ENCODE measurements at regions not wholly inside any gene's neighbourhood (a gene's known extent, or its start where the extent isn't known, plus 50 kb on each side); places are given as distances from the start of the nearest gene placed in this dataset.

- no peaks in the 10 kb centered on the region for H3K4me1 ChIP-seq (ENCODE audit: control insufficient read depth, extremely low read depth, insufficient read depth, low read length)
- H3K9ac ChIP-seq (ENCODE audit: insufficient read depth, low read length): no peak overlapping the region
- H3K36me3 ChIP-seq (ENCODE audit: control insufficient read depth, insufficient read depth, low read length): no peaks in the 10 kb centered on the region
- H3K9me3 ChIP-seq (ENCODE audit: control insufficient read depth, insufficient read depth, low read depth, low read length): no peaks in the 10 kb centered on the region
- no peaks in the 10 kb centered on the region for H3K27me3 ChIP-seq (ENCODE audit: control insufficient read depth, insufficient read depth, low read length)
- TF ChIP-seq EZH2 (IDR thresholded peaks at IDR 0.05; ENCODE audit: low read length, missing control alignments) (no peak), CTCF (conservative IDR thresholded peaks at IDR 0.05 in 1 of 2, IDR thresholded peaks at IDR 0.05 in 1 of 2; ENCODE audit: low read depth in 1 of 2, low read length in 2 of 2) (no peak)
- no peak overlapping the region for H2AFZ ChIP-seq (ENCODE audit: low read length)
- peak in 1 of 2 donors; percentile 1 for DNase-seq (ENCODE audit: low read depth in 2 of 2)
- H4K20me1 ChIP-seq (ENCODE audit: control insufficient read depth, extremely low read depth, insufficient read depth, low read length): no peaks in the 10 kb centered on the region
- H3K4me2 ChIP-seq (ENCODE audit: extremely low read depth, insufficient read depth, low read length): no peak overlapping the region
- no peak overlapping the region for H3K4me3 ChIP-seq (replicated peaks in 1 of 4; ENCODE audit: control extremely low read depth in 1 of 4, insufficient read depth in 1 of 4, low read depth in 3 of 4, low read length in 4 of 4)
- no peaks in the 10 kb centered on the region for H3K79me2 ChIP-seq (ENCODE audit: control insufficient read depth, insufficient read depth, low read length)
- no peak overlapping the region for H3K27ac ChIP-seq (ENCODE audit: insufficient read depth, low read length)
Observed at GRCh38 chr5:37975531-37975930, 135.7 kb upstream of the GDNF start.

DNA sequence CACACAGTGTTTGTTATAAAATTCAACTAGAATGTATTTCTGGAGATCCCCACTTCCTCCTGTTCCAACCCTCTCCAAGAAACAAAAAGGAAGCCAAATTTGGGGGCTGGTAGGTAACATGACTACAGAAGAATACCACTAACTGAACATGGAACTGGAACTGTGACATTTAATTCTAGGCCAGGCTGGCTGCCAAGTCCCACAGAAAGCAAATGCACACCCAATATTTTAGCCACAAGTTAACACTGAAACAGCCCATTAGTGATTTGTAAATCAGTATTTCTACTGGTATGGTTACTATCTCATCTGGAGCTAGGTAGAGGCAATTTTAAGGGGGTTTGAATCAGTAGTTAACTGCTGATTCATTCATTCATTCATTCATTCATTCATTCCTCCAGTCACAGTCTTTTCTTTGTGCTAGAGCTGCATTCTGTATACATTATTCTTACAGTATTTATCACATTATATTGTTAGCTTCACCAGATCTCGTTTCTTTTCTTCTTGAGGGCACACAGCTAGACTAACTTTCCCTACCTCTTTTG is 131.7 kb upstream of the GDNF start:
- no peak overlapping the region for H3K4me3 ChIP-seq (replicated peaks in 1 of 4; ENCODE audit: control extremely low read depth in 1 of 4, insufficient read depth in 1 of 4, low read depth in 3 of 4, low read length in 4 of 4)
- no peaks in the 10 kb centered on the region for H3K9me3 ChIP-seq (ENCODE audit: control insufficient read depth, insufficient read depth, low read depth, low read length)
- no peak overlapping the region for H2AFZ ChIP-seq (ENCODE audit: low read length)
- no peak overlapping the region for H3K4me2 ChIP-seq (ENCODE audit: extremely low read depth, insufficient read depth, low read length)
- no peak overlapping the region for H3K27ac ChIP-seq (ENCODE audit: insufficient read depth, low read length)
- no peak overlapping the region for H3K9ac ChIP-seq (ENCODE audit: insufficient read depth, low read length)
- no peaks in the 10 kb centered on the region for H4K20me1 ChIP-seq (ENCODE audit: control insufficient read depth, extremely low read depth, insufficient read depth, low read length)
- TF ChIP-seq EZH2 (IDR thresholded peaks at IDR 0.05; ENCODE audit: low read length, missing control alignments) (no peak), CTCF (conservative IDR thresholded peaks at IDR 0.05 in 1 of 2, IDR thresholded peaks at IDR 0.05 in 1 of 2; ENCODE audit: low read depth in 1 of 2, low read length in 2 of 2) (no peak)
- H3K27me3 ChIP-seq (ENCODE audit: control insufficient read depth, insufficient read depth, low read length): peaks cover 3% of the 10 kb centered on the region
- H3K79me2 ChIP-seq (ENCODE audit: control insufficient read depth, insufficient read depth, low read length): no peaks in the 10 kb centered on the region
- no peak for DNase-seq (ENCODE audit: low read depth in 2 of 2)
- no peaks in the 10 kb centered on the region for H3K36me3 ChIP-seq (ENCODE audit: control insufficient read depth, insufficient read depth, low read length)
- no peaks in the 10 kb centered on the region for H3K4me1 ChIP-seq (ENCODE audit: control insufficient read depth, extremely low read depth, insufficient read depth, low read length)

DNA sequence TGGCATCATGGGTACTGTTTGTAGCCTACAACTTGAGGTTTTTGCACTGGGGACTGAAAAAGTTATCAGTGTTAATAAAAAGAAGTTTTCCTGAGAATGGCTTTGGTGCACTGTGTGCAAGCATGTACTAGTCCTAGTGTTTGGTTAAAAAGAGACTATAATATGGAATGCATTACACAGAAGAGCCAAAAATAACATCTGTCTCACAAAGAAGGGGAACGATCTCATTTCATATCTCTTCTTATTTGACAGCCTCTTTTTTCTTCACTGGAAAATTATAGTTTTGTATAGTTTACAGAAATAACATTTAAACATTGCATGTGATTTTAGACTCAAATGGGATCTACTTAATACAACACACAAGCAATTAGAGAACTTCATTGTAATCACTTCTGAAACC is 127.0 kb upstream of the GDNF start:
- H3K79me2 ChIP-seq (ENCODE audit: control insufficient read depth, insufficient read depth, low read length): no peaks in the 10 kb centered on the region
- H2AFZ ChIP-seq (ENCODE audit: low read length): no peak overlapping the region
- no peaks in the 10 kb centered on the region for H4K20me1 ChIP-seq (ENCODE audit: control insufficient read depth, extremely low read depth, insufficient read depth, low read length)
- H3K4me2 ChIP-seq (ENCODE audit: extremely low read depth, insufficient read depth, low read length): no peak overlapping the region
- no peaks in the 10 kb centered on the region for H3K36me3 ChIP-seq (ENCODE audit: control insufficient read depth, insufficient read depth, low read length)
- DNase-seq (ENCODE audit: low read depth in 2 of 2): no peak
- no peaks in the 10 kb centered on the region for H3K4me1 ChIP-seq (ENCODE audit: control insufficient read depth, extremely low read depth, insufficient read depth, low read length)
- no peak overlapping the region for H3K9ac ChIP-seq (ENCODE audit: insufficient read depth, low read length)
- no peak overlapping the region for H3K4me3 ChIP-seq (replicated peaks in 1 of 4; ENCODE audit: control extremely low read depth in 1 of 4, insufficient read depth in 1 of 4, low read depth in 3 of 4, low read length in 4 of 4)
- peaks cover 3% of the 10 kb centered on the region for H3K27me3 ChIP-seq (ENCODE audit: control insufficient read depth, insufficient read depth, low read length)
- no peak for TF ChIP-seq EZH2 (IDR thresholded peaks at IDR 0.05; ENCODE audit: low read length, missing control alignments)
- TF ChIP-seq CTCF (conservative IDR thresholded peaks at IDR 0.05 in 1 of 2, IDR thresholded peaks at IDR 0.05 in 1 of 2; ENCODE audit: low read depth in 1 of 2, low read length in 2 of 2): no peak
- no peaks in the 10 kb centered on the region for H3K9me3 ChIP-seq (ENCODE audit: control insufficient read depth, insufficient read depth, low read depth, low read length)
- H3K27ac ChIP-seq (ENCODE audit: insufficient read depth, low read length): no peak overlapping the region
